ENCODE measurements at regions not wholly inside any gene's neighbourhood (a gene's known extent, or its start where the extent isn't known, plus 50 kb on each side); places are given as distances from the start of the nearest gene placed in this dataset.

GRCh38 chr5:61784341-61784740, 452.3 kb downstream of the ZSWIM6 start:
- Histone ChIP-seq H3K27ac (ENCODE audit: low read depth in 2 of 2, low read length in 1 of 2) (no peak overlapping the region), H3F3A (replicated peaks; ENCODE audit: insufficient read depth) (no peaks in the 10 kb centered on the region), H3K9me3 (no peaks in the 10 kb centered on the region), H3K4me1 (ENCODE audit: control insufficient read depth in 1 of 2, insufficient read depth in 2 of 2, low read depth in 1 of 2, low read length in 1 of 2) (no peaks in the 10 kb centered on the region), H2AFZ (ENCODE audit: low read depth) (no peak overlapping the region), H3K27me3 (ENCODE audit: insufficient read depth) (no peaks in the 10 kb centered on the region), H4K20me1 (ENCODE audit: insufficient read depth) (no peaks in the 10 kb centered on the region), H3K9ac (no peak overlapping the region), H3K4me2 (no peak overlapping the region), H3K79me2 (ENCODE audit: insufficient read depth) (no peaks in the 10 kb centered on the region), H3K9me2 (no peaks in the 10 kb centered on the region), H3K4me3 (ENCODE audit: low read depth in 2 of 2, low read length in 1 of 2) (no peak overlapping the region), H3K36me3 (replicated peaks in 1 of 2; ENCODE audit: control insufficient read depth in 1 of 2, insufficient read depth in 2 of 2, low read length in 1 of 2) (no peaks in the 10 kb centered on the region)
- TF ChIP-seq, protein P1, sequence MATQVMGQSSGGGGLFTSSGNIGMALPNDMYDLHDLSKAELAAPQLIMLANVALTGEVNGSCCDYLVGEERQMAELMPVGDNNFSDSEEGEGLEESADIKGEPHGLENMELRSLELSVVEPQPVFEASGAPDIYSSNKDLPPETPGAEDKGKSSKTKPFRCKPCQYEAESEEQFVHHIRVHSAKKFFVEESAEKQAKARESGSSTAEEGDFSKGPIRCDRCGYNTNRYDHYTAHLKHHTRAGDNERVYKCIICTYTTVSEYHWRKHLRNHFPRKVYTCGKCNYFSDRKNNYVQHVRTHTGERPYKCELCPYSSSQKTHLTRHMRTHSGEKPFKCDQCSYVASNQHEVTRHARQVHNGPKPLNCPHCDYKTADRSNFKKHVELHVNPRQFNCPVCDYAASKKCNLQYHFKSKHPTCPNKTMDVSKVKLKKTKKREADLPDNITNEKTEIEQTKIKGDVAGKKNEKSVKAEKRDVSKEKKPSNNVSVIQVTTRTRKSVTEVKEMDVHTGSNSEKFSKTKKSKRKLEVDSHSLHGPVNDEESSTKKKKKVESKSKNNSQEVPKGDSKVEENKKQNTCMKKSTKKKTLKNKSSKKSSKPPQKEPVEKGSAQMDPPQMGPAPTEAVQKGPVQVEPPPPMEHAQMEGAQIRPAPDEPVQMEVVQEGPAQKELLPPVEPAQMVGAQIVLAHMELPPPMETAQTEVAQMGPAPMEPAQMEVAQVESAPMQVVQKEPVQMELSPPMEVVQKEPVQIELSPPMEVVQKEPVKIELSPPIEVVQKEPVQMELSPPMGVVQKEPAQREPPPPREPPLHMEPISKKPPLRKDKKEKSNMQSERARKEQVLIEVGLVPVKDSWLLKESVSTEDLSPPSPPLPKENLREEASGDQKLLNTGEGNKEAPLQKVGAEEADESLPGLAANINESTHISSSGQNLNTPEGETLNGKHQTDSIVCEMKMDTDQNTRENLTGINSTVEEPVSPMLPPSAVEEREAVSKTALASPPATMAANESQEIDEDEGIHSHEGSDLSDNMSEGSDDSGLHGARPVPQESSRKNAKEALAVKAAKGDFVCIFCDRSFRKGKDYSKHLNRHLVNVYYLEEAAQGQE (IDR thresholded peaks at IDR 0.05; ENCODE audit: low read depth, low read length) = no peak
- TF ChIP-seq NRF1 (IDR thresholded peaks at IDR 0.05; ENCODE audit: low read depth, low read length) (no peak), TAF1 (IDR thresholded peaks at IDR 0.05; ENCODE audit: borderline replicate concordance, low read depth, low read length) (no peak), SMC3 (IDR thresholded peaks at IDR 0.05; ENCODE audit: low read depth, low read length) (no peak), TCF12 (IDR thresholded peaks at IDR 0.05) (no peak), RFX5 (IDR thresholded peaks at IDR 0.05; ENCODE audit: low read length) (no peak), RXRA (IDR thresholded peaks at IDR 0.05; ENCODE audit: borderline replicate concordance, low read depth) (no peak), NFIC (IDR thresholded peaks at IDR 0.05; ENCODE audit: borderline replicate concordance) (no peak), FOXJ3 (CRISPR knock-in tag; IDR thresholded peaks at IDR 0.05) (no peak), GABPA (IDR thresholded peaks at IDR 0.05; ENCODE audit: low read depth) (no peak), SIN3A (IDR thresholded peaks at IDR 0.05; ENCODE audit: borderline replicate concordance, low read depth, low read length) (no peak), RAD21 (IDR thresholded peaks at IDR 0.05; ENCODE audit: low read length) (no peak), TEAD4 (IDR thresholded peaks at IDR 0.05; ENCODE audit: borderline replicate concordance, insufficient read depth) (no peak), MXI1 (IDR thresholded peaks at IDR 0.05; ENCODE audit: low read depth, low read length) (no peak), POLR2AphosphoS5 (IDR thresholded peaks at IDR 0.05; ENCODE audit: low read depth, low read length) (no peak), MEF2A (IDR thresholded peaks at IDR 0.05; ENCODE audit: borderline replicate concordance, low read depth) (no peak)
- TF ChIP-seq, protein P2, sequence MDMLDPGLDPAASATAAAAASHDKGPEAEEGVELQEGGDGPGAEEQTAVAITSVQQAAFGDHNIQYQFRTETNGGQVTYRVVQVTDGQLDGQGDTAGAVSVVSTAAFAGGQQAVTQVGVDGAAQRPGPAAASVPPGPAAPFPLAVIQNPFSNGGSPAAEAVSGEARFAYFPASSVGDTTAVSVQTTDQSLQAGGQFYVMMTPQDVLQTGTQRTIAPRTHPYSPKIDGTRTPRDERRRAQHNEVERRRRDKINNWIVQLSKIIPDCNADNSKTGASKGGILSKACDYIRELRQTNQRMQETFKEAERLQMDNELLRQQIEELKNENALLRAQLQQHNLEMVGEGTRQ (IDR thresholded peaks at IDR 0.05; ENCODE audit: borderline replicate concordance, low read depth, low read length) = no peak
- TF ChIP-seq, protein P3, sequence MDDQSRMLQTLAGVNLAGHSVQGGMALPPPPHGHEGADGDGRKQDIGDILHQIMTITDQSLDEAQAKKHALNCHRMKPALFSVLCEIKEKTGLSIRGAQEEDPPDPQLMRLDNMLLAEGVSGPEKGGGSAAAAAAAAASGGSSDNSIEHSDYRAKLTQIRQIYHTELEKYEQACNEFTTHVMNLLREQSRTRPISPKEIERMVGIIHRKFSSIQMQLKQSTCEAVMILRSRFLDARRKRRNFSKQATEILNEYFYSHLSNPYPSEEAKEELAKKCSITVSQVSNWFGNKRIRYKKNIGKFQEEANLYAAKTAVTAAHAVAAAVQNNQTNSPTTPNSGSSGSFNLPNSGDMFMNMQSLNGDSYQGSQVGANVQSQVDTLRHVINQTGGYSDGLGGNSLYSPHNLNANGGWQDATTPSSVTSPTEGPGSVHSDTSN (IDR thresholded peaks at IDR 0.05) = no peak
- ChIA-PET CTCF (no interaction called here), POLR2A (no interaction called here)
- 51% methylated on average over 6 of the region's 6 CpGs for WGBS (ENCODE audit: low lambda C conversion rate)
- DNase-seq = no peak
